ENCODE measurements at regions not wholly inside any gene's neighbourhood (a gene's known extent, or its start where the extent isn't known, plus 50 kb on each side); places are given as distances from the start of the nearest gene placed in this dataset.

GRCh38 chr3:16658004-16658924, 53.0 kb upstream of the DAZL start:
- no peaks in the 10 kb centered on the region for H3K36me3 ChIP-seq (ENCODE audit: control insufficient read depth, low read depth, low read length)
- H3K9me3 ChIP-seq (ENCODE audit: control insufficient read depth, low read depth, low read length): peaks cover 7% of the 10 kb centered on the region
- no peaks in the 10 kb centered on the region for H3K27me3 ChIP-seq (ENCODE audit: control insufficient read depth, insufficient read depth, low read length)
- peaks cover 55% of the 10 kb centered on the region for H3K4me1 ChIP-seq (ENCODE audit: control insufficient read depth, low read depth, low read length)
- H3K9ac ChIP-seq (ENCODE audit: low read length): peak overlapping the region; percentile 31
- H3K27ac ChIP-seq (ENCODE audit: low read length): peak overlapping the region; percentile 72
- H3K4me3 ChIP-seq (ENCODE audit: low read length): peak overlapping the region; percentile 26

- Histone ChIP-seq H3K9ac (ENCODE audit: low read length) (peak overlapping the region; percentile 31), H3K27me3 (ENCODE audit: control insufficient read depth, insufficient read depth, low read length) (no peaks in the 10 kb centered on the region), H3K4me1 (ENCODE audit: control insufficient read depth, low read depth, low read length) (peaks cover 55% of the 10 kb centered on the region), H3K9me3 (ENCODE audit: control insufficient read depth, low read depth, low read length) (peaks cover 7% of the 10 kb centered on the region), H3K36me3 (ENCODE audit: control insufficient read depth, low read depth, low read length) (no peaks in the 10 kb centered on the region), H3K4me3 (ENCODE audit: low read length) (peak overlapping the region; percentile 26), H3K27ac (ENCODE audit: low read length) (peak overlapping the region; percentile 72)
Observed at GRCh38 chr3:16658925-16659793, 53.9 kb upstream of the DAZL start.

GRCh38 chr3:16663854-16664712, 58.9 kb upstream of the DAZL start:
- H3K27ac ChIP-seq (ENCODE audit: low read length): peak overlapping the region; percentile 11
- no peak overlapping the region for H3K9ac ChIP-seq (ENCODE audit: low read length)
- no peaks in the 10 kb centered on the region for H3K27me3 ChIP-seq (ENCODE audit: control insufficient read depth, insufficient read depth, low read length)
- peaks cover 33% of the 10 kb centered on the region for H3K4me1 ChIP-seq (ENCODE audit: control insufficient read depth, low read depth, low read length)
- peaks cover 7% of the 10 kb centered on the region for H3K9me3 ChIP-seq (ENCODE audit: control insufficient read depth, low read depth, low read length)
- peak overlapping the region; percentile 3 for H3K4me3 ChIP-seq (ENCODE audit: low read length)
- H3K36me3 ChIP-seq (ENCODE audit: control insufficient read depth, low read depth, low read length): no peaks in the 10 kb centered on the region

GRCh38 chr3:16665282-16665741, 60.1 kb upstream of the DAZL start:
- Histone ChIP-seq H3K9ac (ENCODE audit: low read length) (no peak overlapping the region), H3K4me3 (ENCODE audit: low read length) (no peak overlapping the region), H3K27ac (ENCODE audit: low read length) (peak overlapping the region; percentile 1)

GRCh38 chr3:16666206-16666605, 61.0 kb upstream of the DAZL start:
- H3K4me1 ChIP-seq (ENCODE audit: control insufficient read depth, low read depth, low read length): peaks cover 40% of the 10 kb centered on the region
- no peaks in the 10 kb centered on the region for H3K27me3 ChIP-seq (ENCODE audit: control insufficient read depth, insufficient read depth, low read length)
- no peak overlapping the region for H3K27ac ChIP-seq (ENCODE audit: low read length)
- H3K9me3 ChIP-seq (ENCODE audit: control insufficient read depth, low read depth, low read length): peaks cover 5% of the 10 kb centered on the region
- H3K4me3 ChIP-seq (ENCODE audit: low read length): no peak overlapping the region
- no peaks in the 10 kb centered on the region for H3K36me3 ChIP-seq (ENCODE audit: control insufficient read depth, low read depth, low read length)
- no peak overlapping the region for H3K9ac ChIP-seq (ENCODE audit: low read length)

More at GRCh38 chr3:16665282-16665741, 60.1 kb upstream of the DAZL start:
- no peaks in the 10 kb centered on the region for H3K36me3 ChIP-seq (ENCODE audit: control insufficient read depth, low read depth, low read length)
- H3K27me3 ChIP-seq (ENCODE audit: control insufficient read depth, insufficient read depth, low read length): no peaks in the 10 kb centered on the region
- peaks cover 32% of the 10 kb centered on the region for H3K4me1 ChIP-seq (ENCODE audit: control insufficient read depth, low read depth, low read length)
- peaks cover 7% of the 10 kb centered on the region for H3K9me3 ChIP-seq (ENCODE audit: control insufficient read depth, low read depth, low read length)

GRCh38 chr3:16667633-16668032, 62.4 kb upstream of the DAZL start:
- Histone ChIP-seq H3K27ac (ENCODE audit: low read length) (no peak overlapping the region), H3K36me3 (ENCODE audit: control insufficient read depth, low read depth, low read length) (no peaks in the 10 kb centered on the region), H3K9ac (ENCODE audit: low read length) (no peak overlapping the region), H3K4me3 (ENCODE audit: low read length) (no peak overlapping the region), H3K27me3 (ENCODE audit: control insufficient read depth, insufficient read depth, low read length) (no peaks in the 10 kb centered on the region), H3K9me3 (ENCODE audit: control insufficient read depth, low read depth, low read length) (no peaks in the 10 kb centered on the region), H3K4me1 (ENCODE audit: control insufficient read depth, low read depth, low read length) (peaks cover 54% of the 10 kb centered on the region)

- no peaks in the 10 kb centered on the region for H3K27me3 ChIP-seq (ENCODE audit: control insufficient read depth, insufficient read depth, low read length)
- H3K4me1 ChIP-seq (ENCODE audit: control insufficient read depth, low read depth, low read length): peaks cover 51% of the 10 kb centered on the region
- no peak overlapping the region for H3K9ac ChIP-seq (ENCODE audit: low read length)
- H3K9me3 ChIP-seq (ENCODE audit: control insufficient read depth, low read depth, low read length): no peaks in the 10 kb centered on the region
- no peak overlapping the region for H3K4me3 ChIP-seq (ENCODE audit: low read length)
- no peak overlapping the region for H3K27ac ChIP-seq (ENCODE audit: low read length)
- no peaks in the 10 kb centered on the region for H3K36me3 ChIP-seq (ENCODE audit: control insufficient read depth, low read depth, low read length)
Observed at GRCh38 chr3:16668776-16669545, 63.7 kb upstream of the DAZL start.

GRCh38 chr3:16670191-16670590, 65.0 kb upstream of the DAZL start:
- no peak overlapping the region for H3K9ac ChIP-seq (ENCODE audit: low read length)
- peak overlapping the region; percentile 26 for H3K27ac ChIP-seq (ENCODE audit: low read length)
- no peaks in the 10 kb centered on the region for H3K36me3 ChIP-seq (ENCODE audit: control insufficient read depth, low read depth, low read length)
- peaks cover 11% of the 10 kb centered on the region for H3K9me3 ChIP-seq (ENCODE audit: control insufficient read depth, low read depth, low read length)
- H3K4me1 ChIP-seq (ENCODE audit: control insufficient read depth, low read depth, low read length): peaks cover 39% of the 10 kb centered on the region
- no peaks in the 10 kb centered on the region for H3K27me3 ChIP-seq (ENCODE audit: control insufficient read depth, insufficient read depth, low read length)
- peak overlapping the region; percentile 3 for H3K4me3 ChIP-seq (ENCODE audit: low read length)

- peak overlapping the region; percentile 61 for H3K9ac ChIP-seq (ENCODE audit: low read length)
- peaks cover 37% of the 10 kb centered on the region for H3K4me1 ChIP-seq (ENCODE audit: control insufficient read depth, low read depth, low read length)
- no peaks in the 10 kb centered on the region for H3K36me3 ChIP-seq (ENCODE audit: control insufficient read depth, low read depth, low read length)
- no peaks in the 10 kb centered on the region for H3K27me3 ChIP-seq (ENCODE audit: control insufficient read depth, insufficient read depth, low read length)
- peak overlapping the region; percentile 1 for H3K4me3 ChIP-seq (ENCODE audit: low read length)
- peak overlapping the region; percentile 86 for H3K27ac ChIP-seq (ENCODE audit: low read length)
- peaks cover 24% of the 10 kb centered on the region for H3K9me3 ChIP-seq (ENCODE audit: control insufficient read depth, low read depth, low read length)
Observed at GRCh38 chr3:16671690-16672089, 66.5 kb upstream of the DAZL start.

GRCh38 chr3:16673530-16673929, 68.3 kb upstream of the DAZL start:
- no peaks in the 10 kb centered on the region for H3K27me3 ChIP-seq (ENCODE audit: control insufficient read depth, insufficient read depth, low read length)
- peaks cover 26% of the 10 kb centered on the region for H3K9me3 ChIP-seq (ENCODE audit: control insufficient read depth, low read depth, low read length)
- H3K27ac ChIP-seq (ENCODE audit: low read length): no peak overlapping the region
- no peaks in the 10 kb centered on the region for H3K36me3 ChIP-seq (ENCODE audit: control insufficient read depth, low read depth, low read length)
- H3K9ac ChIP-seq (ENCODE audit: low read length): no peak overlapping the region
- H3K4me1 ChIP-seq (ENCODE audit: control insufficient read depth, low read depth, low read length): peaks cover 37% of the 10 kb centered on the region
- H3K4me3 ChIP-seq (ENCODE audit: low read length): no peak overlapping the region
